ENCODE measurements at regions not wholly inside any gene's neighbourhood (a gene's known extent, or its start where the extent isn't known, plus 50 kb on each side); places are given as distances from the start of the nearest gene placed in this dataset.
"Not testable (repeated sequence)": the region's sequence is repeated elsewhere in the genome, so short reads cannot be mapped to it uniquely, and the experiment has no call there.

GRCh38 chr3:24566927-24567326 lies 72.3 kb upstream of the THRB start:
- DNase-seq (ENCODE audit: low read depth), result no peak
- TF ChIP-seq CTCF (IDR thresholded peaks at IDR 0.05; ENCODE audit: low read depth, low read length, missing control alignments), result no peak
- no peak overlapping the region for H3K4me3 ChIP-seq (ENCODE audit: low read depth, low read length)

- not testable (repeated sequence) for DNase-seq (ENCODE audit: low read depth); H3K4me3 ChIP-seq (ENCODE audit: low read depth, low read length)
Observed at GRCh38 chr3:24572409-24572808, 77.8 kb upstream of the THRB start.

- no peak for DNase-seq (ENCODE audit: low read depth)
- TF ChIP-seq CTCF (IDR thresholded peaks at IDR 0.05; ENCODE audit: low read depth, low read length, missing control alignments), result no peak
- no peak overlapping the region for H3K4me3 ChIP-seq (ENCODE audit: low read depth, low read length)
Observed at GRCh38 chr3:24573576-24573975, 78.9 kb upstream of the THRB start.

- no peak overlapping the region for H3K4me3 ChIP-seq (ENCODE audit: low read depth, low read length)
- no peak for DNase-seq (ENCODE audit: low read depth)
- TF ChIP-seq CTCF (IDR thresholded peaks at IDR 0.05; ENCODE audit: low read depth, low read length, missing control alignments), result no peak
Observed at GRCh38 chr3:24578324-24578723, 83.7 kb upstream of the THRB start.

- H3K4me3 ChIP-seq (ENCODE audit: low read depth, low read length), result no peak overlapping the region
- no peak for DNase-seq (ENCODE audit: low read depth)
- no peak for TF ChIP-seq CTCF (IDR thresholded peaks at IDR 0.05; ENCODE audit: low read depth, low read length, missing control alignments)
Observed at GRCh38 chr3:24578951-24579421, 84.3 kb upstream of the THRB start.

GRCh38 chr3:24582431-24583403 lies 88.1 kb upstream of the THRB start:
- no peak overlapping the region for H3K4me3 ChIP-seq (ENCODE audit: low read depth, low read length)
- DNase-seq (ENCODE audit: low read depth), result no peak
- no peak for TF ChIP-seq CTCF (IDR thresholded peaks at IDR 0.05; ENCODE audit: low read depth, low read length, missing control alignments)

GRCh38 chr3:24586920-24587319 lies 92.3 kb upstream of the THRB start:
- TF ChIP-seq CTCF (IDR thresholded peaks at IDR 0.05; ENCODE audit: low read depth, low read length, missing control alignments), result no peak
- H3K4me3 ChIP-seq (ENCODE audit: low read depth, low read length), result no peak overlapping the region
- no peak for DNase-seq (ENCODE audit: low read depth)

Data from GM12864 (cell line).